Endothelial cell of umbilical vein (primary cell): ENCODE measurements at regions not wholly inside any gene's neighbourhood (a gene's known extent, or its start where the extent isn't known, plus 50 kb on each side); places are given as distances from the start of the nearest gene placed in this dataset.

Experiments used
- BruUV-seq: library from RNA; stranded (reverse); fragments of 400-500 nt; replicated peaks from 2 replicates; lab custom pipeline; 2021; lab: Mats Ljungman, UMichigan
- CTCF ChIA-PET: fragments of 300-600, 350-600 bp; sonication (Branson Sonifier 250); formaldehyde crosslinking; loops from one replicate; lab custom pipeline; 2021; ENCODE audit warnings: antibody characterized with exemption, inconsistent platforms; lab: Charles Lee
- POLR2A ChIA-PET: fragments of 300-600, 350-600 bp; sonication (Branson Sonifier 250); formaldehyde crosslinking; loops from one replicate; lab custom pipeline; 2021; ENCODE audit warnings: antibody characterized with exemption, inconsistent platforms; lab: Charles Lee
- DNase-seq: peaks from one replicate; pipeline ENCODE4 v3.0.0-alpha.2; 2011; ENCODE audit warnings: low read depth, low spot score
- FAIRE-seq: peaks from 2 replicates; lab custom pipeline; 2011; peaks lifted over from hg19 to GRCh38; lab: Jason Lieb, UNC
- H2AFZ ChIP-seq: 2 replicates; pipeline ENCODE4 v1.6.0; 2012; ENCODE audit warnings: low read depth, low read length, control low read depth, inconsistent platforms
- H3K27ac ChIP-seq: 2 replicates; pipeline ENCODE4 v1.5.1; 2011; ENCODE audit warnings: low read depth, mild to moderate bottlenecking, control low read depth, low read length, moderate library complexity; ENCODE audit not compliant: insufficient read depth
- H3K27me3 ChIP-seq, 2 experiments: 2 replicates each; pipeline versions ENCODE4 v1.6.0 to v1.6.1; 2011; ENCODE audit warnings: low read length in 2 of 2, mixed read lengths in 1 of 2; ENCODE audit not compliant: control insufficient read depth in 2 of 2, insufficient read depth in 2 of 2
- H3K36me3 ChIP-seq, 2 experiments: 2 replicates in 1 of 2; 3 replicates in 1 of 2; pipeline ENCODE4 v1.5.1; 2011; ENCODE audit warnings: low read length in 2 of 2, mild to moderate bottlenecking in 1 of 2, moderate library complexity in 1 of 2; ENCODE audit not compliant: control insufficient read depth in 2 of 2, insufficient read depth in 2 of 2; ENCODE audit errors: extremely low read depth in 1 of 2
- H3K4me1 ChIP-seq: 3 replicates; pipeline ENCODE4 v1.5.1; 2011; ENCODE audit warnings: mild to moderate bottlenecking, low read length; ENCODE audit not compliant: control insufficient read depth, insufficient read depth; ENCODE audit errors: extremely low read depth
- H3K4me2 ChIP-seq: 2 replicates; pipeline ENCODE4 v1.6.1; 2011; ENCODE audit warnings: low read length, control low read depth, mixed read lengths; ENCODE audit not compliant: insufficient read depth
- H3K4me3 ChIP-seq, 3 experiments: fragments of 200-600 bp in 1 of 3; sonication (generic), shearing (Covaris generic) in 1 of 3; replicated peaks in 1 of 3; 2 replicates each; pipeline ENCODE4 v1.5.1; 2011 to 2016; ENCODE audit warnings: control low read depth in 3 of 3, low read length in 3 of 3, mild to moderate bottlenecking in 2 of 3, inconsistent platforms in 1 of 3, low read depth in 1 of 3, moderate library complexity in 1 of 3; ENCODE audit not compliant: insufficient read depth in 1 of 3
- H3K79me2 ChIP-seq: 2 replicates; pipeline ENCODE4 v1.6.0; 2012; ENCODE audit warnings: low read length, inconsistent platforms; ENCODE audit not compliant: control insufficient read depth, insufficient read depth
- H3K9ac ChIP-seq: replicated peaks from 2 replicates; pipeline ENCODE3; 2011; ENCODE audit warnings: low read length, control low read depth; ENCODE audit not compliant: insufficient read depth; ENCODE audit errors: extremely low read depth
- H3K9me1 ChIP-seq: replicated peaks from 3 replicates; pipeline ENCODE4 v1.6.0; 2011; ENCODE audit warnings: mild to moderate bottlenecking, low read length; ENCODE audit not compliant: control insufficient read depth, insufficient read depth; ENCODE audit errors: extremely low read depth
- H3K9me3 ChIP-seq: replicated peaks from 2 replicates; pipeline ENCODE4 v1.5.1; 2012; ENCODE audit warnings: low read length, inconsistent platforms; ENCODE audit not compliant: control insufficient read depth, insufficient read depth
- H4K20me1 ChIP-seq: replicated peaks from 2 replicates; pipeline ENCODE3; 2011; ENCODE audit warnings: mild to moderate bottlenecking, low read length; ENCODE audit not compliant: control insufficient read depth, insufficient read depth; ENCODE audit errors: extremely low read depth
- CTCF ChIP-seq, 2 donors: IDR thresholded peaks; 1 replicate in 1 of 2; 2 replicates in 1 of 2; pipeline ENCODE4 v1.5.1; 2011; ENCODE audit warnings: low read length in 2 of 2, mild to moderate bottlenecking in 2 of 2, moderate library complexity in 2 of 2, control low read depth in 1 of 2, inconsistent platforms in 1 of 2, low read depth in 1 of 2; ENCODE audit not compliant: insufficient read depth in 1 of 2; ENCODE audit errors: extremely low read depth in 1 of 2
- EZH2 ChIP-seq: IDR thresholded peaks from 2 replicates; pipeline ENCODE4 v1.6.1; 2012; ENCODE audit warnings: borderline replicate concordance, low read depth, mild to moderate bottlenecking, moderate library complexity, low read length, inconsistent platforms; ENCODE audit not compliant: severe bottlenecking
- FOS ChIP-seq: IDR thresholded peaks from 2 replicates; pipeline ENCODE4 v1.6.1; 2011; ENCODE audit warnings: mild to moderate bottlenecking, low read length, moderate library complexity, borderline replicate concordance; ENCODE audit not compliant: insufficient read depth
- JUN ChIP-seq: IDR thresholded peaks from 2 replicates; pipeline ENCODE4 v1.6.1; 2011; ENCODE audit warnings: borderline replicate concordance, low read depth; ENCODE audit not compliant: insufficient read length, insufficient read depth
- POLR2AphosphoS5 ChIP-seq: IDR thresholded peaks from 2 replicates; pipeline ENCODE4 v1.6.1; 2012; ENCODE audit warnings: low read depth, mild to moderate bottlenecking, control low read depth, low read length, moderate library complexity; ENCODE audit not compliant: insufficient read depth
- dilution Hi-C: fragments of 300-500 bp; cut with MboI; formaldehyde crosslinking; loops from one replicate; pipeline ENCODE4 v1.15.0; 2019; ENCODE audit warnings: low sequenced_read_pairs; ENCODE audit not compliant: extremely low pct_ligation_motif_present
- intact Hi-C: fragments of 100-400 bp; cut with micrococcal nuclease; formaldehyde crosslinking; loops from one replicate; pipeline ENCODE4 v1.10.0; 2022
- TF ChIP-seq, protein P1 (sequence below): IDR thresholded peaks from 2 replicates; pipeline ENCODE4 v1.6.1; 2011; ENCODE audit not compliant: insufficient read depth, insufficient read length

DNA sequence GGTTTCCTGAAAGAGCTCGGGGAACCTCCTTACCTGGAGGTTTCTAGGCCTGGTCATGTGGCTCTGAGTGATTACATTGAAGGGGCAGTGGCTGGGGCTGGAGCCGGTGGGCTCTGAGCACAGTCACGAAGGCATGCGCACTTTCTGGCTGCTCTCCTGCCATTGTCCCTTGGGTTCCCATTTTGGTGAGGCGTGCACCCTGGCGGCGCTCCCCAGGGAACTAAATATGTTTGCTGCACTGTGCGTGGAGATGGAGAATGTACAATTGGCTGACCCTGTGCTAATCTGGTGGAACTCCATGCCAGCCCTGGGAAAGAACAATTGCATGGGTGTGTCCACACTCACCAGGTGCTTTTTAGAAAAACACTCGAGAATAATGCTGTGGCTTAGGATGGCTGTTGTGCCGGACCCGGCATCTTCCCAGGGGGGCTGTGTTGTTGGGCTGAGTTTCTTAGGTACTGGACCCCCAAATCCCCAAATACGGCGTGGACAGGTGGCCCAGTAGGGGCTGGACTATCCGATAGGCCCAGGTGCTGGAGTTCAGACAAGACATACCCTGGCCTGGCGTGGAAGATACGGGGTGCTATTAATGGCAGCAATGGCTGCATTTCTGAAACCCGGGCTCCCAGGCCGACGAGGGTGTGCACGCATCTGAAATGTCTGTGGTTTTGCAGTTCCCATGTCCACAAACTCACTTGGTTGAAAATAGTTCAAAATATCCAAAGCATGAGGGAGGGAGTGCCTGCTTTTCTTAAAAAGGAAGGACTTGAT lies 230.5 kb downstream of the SEC14L1 start:
- no TSS peak for BruUV-seq
- FAIRE-seq, result no peak
- no peaks in the 10 kb centered on the region for H4K20me1 ChIP-seq
- no peak overlapping the region for H3K4me2 ChIP-seq
- no peaks in the 10 kb centered on the region for H3K27me3 ChIP-seq
- intact Hi-C loops, result no loop called here
- ChIA-PET CTCF (interaction anchor here (0.8 kb wide), 1 partner anchor 59 kb away, joined by 3 read pairs; no protein-coding TSS in a partner anchor), POLR2A (no interaction called here)
- H3K79me2 ChIP-seq, result peaks cover 5% of the 10 kb centered on the region
- no peak overlapping the region for H3K4me3 ChIP-seq
- no peaks in the 10 kb centered on the region for H3K36me3 ChIP-seq
- no peak for DNase-seq
- dilution Hi-C loops, result no loop called here
- no peak overlapping the region for H2AFZ ChIP-seq
- no peak overlapping the region for H3K27ac ChIP-seq
- H3K9me1 ChIP-seq, result no peaks in the 10 kb centered on the region
- H3K4me1 ChIP-seq, result peaks cover 15% of the 10 kb centered on the region
- no peak overlapping the region for H3K9ac ChIP-seq
- TF ChIP-seq EZH2 (no peak), FOS (no peak), CTCF (IDR thresholded peaks at IDR 0.05; ENCODE audit: extremely low read depth in 1 of 2, insufficient read depth in 1 of 2, low read depth in 1 of 2, low read length in 2 of 2) (no peak), POLR2AphosphoS5 (no peak), JUN (no peak)
- TF ChIP-seq, protein P1, sequence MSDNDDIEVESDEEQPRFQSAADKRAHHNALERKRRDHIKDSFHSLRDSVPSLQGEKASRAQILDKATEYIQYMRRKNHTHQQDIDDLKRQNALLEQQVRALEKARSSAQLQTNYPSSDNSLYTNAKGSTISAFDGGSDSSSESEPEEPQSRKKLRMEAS, result no peak
- H3K9me3 ChIP-seq, result no peaks in the 10 kb centered on the region
